Activated CD4-positive, alpha-beta T cell treated with anti-CD3 and anti-CD28 coated beads for 24 hours (primary cell): ENCODE measurements at regions not wholly inside any gene's neighbourhood (a gene's known extent, or its start where the extent isn't known, plus 50 kb on each side); places are given as distances from the start of the nearest gene placed in this dataset.

Experiments used
- DNase-seq, 2 donors: peaks; one replicate each; pipeline ENCODE4 v3.0.0-alpha.2; 2020; ENCODE audit warnings: low read depth in 2 of 2

GRCh38 chr15:31151301-31152233 lies 50.0 kb upstream of the TRPM1 start:
- DNase-seq: no peak

DNA sequence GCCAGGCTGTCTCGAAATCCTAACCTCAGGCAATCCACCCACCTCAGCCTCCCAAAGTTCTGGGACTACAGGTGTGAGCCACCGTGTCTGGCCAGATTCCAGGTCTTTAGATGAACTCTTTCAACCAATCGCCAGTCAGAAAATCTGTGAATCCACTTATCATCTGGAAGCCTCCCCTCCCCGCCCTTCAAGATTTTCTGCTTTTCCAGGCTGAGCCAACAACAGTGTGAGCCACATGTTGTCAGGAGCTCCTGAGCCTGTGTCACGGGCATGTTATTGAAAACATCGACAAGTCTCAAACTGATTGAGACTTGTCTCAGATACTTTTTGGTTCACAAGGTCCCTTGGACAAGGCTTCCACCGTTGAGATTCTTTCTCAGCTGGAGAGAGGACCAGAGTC lies 52.0 kb upstream of the TRPM1 start:
- no peak for DNase-seq

DNA sequence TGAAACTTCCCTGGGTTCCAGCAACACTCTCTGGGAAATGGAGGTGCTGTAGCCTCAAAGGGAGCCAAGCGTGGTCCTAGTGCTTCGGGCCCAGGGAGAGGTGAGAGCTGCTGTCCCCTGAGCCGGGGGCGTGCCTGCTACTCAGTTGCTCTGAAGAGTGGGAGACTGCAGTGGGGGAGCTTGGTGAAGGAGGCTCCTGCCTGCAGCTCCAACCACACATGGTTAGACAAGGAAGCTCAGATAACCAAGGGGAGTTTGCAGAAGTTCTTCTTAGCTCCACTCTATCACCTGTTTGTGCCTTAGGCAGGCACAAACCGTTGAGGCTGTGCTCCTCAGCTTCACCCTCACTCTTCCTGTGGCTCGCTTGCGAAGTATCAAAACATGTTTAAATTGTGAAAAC lies 53.6 kb upstream of the TRPM1 start:
- no peak for DNase-seq

DNA sequence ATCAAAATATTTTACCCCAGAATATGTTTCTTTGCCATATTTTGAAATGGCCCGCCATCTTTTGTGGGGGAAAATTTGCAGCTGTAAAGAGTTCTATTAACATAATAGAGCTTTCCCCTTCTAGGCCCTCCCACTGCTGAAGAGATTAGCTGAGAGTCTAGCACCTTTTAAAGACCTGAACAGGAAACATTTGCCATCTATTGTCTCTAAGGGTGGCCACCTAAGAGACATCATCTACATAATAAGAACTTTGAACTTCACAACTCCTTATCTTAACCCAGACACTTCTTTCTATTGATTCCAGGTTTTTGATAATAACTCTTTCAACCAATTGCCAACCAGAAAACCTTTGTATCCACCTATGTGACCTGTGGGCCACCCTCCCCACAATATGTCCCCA lies 54.7 kb upstream of the TRPM1 start:
- no peak for DNase-seq

DNA sequence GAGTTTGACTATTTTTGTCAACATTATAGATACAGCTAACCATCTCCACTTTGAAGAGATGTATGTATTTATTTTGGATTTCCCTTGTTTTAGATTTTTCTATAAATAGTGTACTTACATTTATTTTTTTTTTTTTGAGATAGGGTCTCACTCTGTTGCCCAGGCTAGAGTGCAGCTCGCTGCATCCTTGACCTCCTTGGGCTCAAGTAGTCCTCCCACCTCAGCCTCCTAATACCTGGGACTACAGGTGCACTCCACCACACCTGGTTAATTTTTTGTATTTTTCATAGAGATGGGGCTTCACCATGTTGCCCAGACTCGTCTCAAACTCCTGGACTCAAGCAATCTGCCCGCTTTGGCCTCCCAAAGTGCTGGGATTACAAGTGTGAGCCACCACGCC lies 55.3 kb upstream of the TRPM1 start:
- no peak for DNase-seq

- DNase-seq: no peak
Measured at GRCh38 chr15:31157644-31158069, 56.1 kb upstream of the TRPM1 start.

- no peak for DNase-seq
Measured at GRCh38 chr15:31158858-31159569, 57.5 kb upstream of the TRPM1 start.

GRCh38 chr15:31159837-31160236 lies 58.3 kb upstream of the TRPM1 start:
- no peak for DNase-seq

- no peak for DNase-seq
Measured at GRCh38 chr15:31160297-31160696, 58.8 kb upstream of the TRPM1 start.

GRCh38 chr15:31160740-31161495 lies 59.4 kb upstream of the TRPM1 start:
- DNase-seq: no peak

DNA sequence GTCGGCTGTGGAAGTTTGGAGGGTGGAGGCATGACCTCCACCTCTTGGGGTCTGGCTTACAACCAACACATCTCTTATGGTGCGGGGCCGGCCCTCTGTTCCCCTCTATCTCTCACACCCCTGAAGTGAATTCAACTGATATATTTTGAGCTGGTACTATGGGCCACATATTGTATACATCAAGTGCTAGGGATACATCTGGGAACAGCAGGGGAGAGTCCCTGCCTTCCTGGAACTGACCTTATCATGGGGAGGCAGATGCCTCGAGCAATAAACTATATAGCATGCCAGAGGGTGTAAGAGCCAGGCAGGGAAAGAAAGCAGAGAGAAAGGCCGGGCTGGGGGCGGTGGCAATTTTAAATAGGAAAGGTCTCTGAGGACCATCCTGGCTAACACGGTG lies 60.4 kb upstream of the TRPM1 start:
- DNase-seq: no peak

DNA sequence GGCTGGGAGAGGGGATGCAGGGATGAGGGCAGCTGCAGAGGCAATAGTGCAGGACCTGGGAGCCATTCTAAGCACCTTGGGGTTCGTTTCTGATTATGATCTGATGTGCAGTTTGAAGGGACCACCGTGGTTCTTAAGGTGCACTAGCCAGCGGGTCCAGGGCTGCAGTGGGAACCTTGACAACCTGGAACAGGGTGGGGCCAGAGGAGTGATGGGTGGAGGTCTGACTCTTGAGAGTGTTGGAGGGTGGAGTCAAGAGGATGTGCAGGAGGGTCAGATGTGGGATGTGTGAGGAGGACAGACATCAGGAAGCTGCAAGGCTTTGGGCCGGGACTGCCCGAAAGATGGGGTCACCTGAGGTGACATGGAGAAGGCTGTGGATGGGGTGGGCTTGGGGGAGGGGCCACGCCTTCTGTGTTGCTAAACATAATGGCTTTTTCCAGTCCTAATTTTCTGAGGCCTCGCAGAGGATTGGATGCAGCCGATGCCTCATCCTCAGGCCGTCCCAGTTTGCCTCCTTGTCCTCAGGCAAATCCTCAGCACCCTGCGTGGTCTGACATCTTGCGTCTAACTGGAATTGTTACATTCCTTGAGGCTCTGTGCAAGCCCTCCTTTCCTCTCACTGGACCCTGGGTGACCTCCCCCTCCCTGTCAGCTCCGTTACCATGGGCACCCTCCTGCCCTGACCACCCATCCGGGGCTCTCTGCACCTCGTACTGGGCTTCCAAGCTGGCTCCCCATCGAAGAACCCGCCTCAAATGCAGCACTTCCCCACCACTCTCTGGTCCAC lies 61.4 kb upstream of the TRPM1 start:
- DNase-seq: no peak

DNA sequence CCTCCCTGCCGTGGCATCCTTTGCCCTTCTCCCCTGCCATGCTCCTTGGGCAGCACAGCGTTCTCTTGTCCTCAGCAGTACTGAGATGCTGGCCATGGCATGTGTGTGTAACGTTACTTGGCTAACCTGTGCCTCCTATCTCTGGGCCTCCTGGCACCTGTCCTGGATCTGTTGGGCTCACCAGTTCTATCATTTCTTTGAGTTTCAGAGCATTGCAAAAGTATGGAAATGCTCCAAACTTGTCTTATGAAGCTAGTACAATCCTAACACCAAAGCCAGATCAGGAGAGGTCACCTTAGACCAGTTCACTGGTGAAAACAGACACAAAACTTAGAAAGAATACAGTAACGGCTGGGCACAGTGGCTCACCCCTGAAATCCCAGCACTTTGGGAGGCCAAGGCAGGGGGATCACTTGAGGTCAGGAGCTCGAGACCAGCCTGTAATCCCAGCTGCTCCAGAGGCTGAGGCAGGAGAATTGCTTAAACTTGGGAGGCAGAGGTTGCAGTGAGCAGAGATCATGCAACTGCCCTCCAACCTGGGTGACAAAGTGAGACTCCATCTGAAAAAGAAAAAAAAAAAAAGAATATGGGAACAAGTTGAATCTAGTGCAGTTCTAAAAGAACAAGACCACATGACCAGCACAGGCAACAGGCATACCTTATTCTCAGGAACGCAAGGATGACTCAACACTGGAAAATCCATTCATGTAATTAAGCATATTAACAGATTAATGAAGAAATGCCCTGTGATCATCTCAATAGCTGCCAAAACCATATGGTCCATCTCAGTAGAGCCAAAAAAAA lies 62.4 kb upstream of the TRPM1 start:
- DNase-seq: no peak

DNA sequence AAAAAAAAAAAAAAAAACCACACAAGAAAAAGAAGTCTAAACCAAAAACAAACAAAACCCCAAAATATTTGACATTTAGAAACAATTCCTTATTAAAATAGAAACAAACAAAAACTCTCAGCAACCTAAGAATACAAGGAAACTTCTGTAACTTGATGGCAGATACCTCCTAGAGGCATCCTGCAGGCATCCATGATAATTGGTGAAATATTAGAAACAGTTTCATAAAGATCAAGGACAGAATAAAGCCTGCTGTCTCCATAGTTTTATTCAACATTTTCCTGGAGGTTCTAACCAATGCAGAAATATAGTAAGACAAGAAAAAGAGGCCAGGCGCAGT lies 63.0 kb upstream of the TRPM1 start:
- DNase-seq: no peak

DNA sequence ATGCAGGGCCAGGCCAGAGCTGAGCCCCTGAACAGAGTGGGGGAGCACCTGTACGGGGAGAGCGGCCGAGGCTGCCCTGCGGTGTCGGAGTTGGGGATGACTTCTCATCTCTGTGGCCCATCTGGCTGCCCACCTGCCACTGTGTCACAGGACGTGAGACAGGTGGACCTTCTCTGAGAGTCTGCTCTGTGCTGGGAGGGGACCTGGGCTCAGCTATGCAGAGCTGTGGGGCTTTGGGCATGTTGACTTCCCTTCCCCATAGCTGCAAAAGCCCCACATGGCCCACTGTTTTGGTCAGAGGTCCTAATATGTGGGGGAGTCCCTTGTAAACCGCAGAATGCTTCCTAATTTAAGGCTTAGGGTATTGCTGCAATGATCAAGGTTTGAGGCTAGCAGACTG lies 68.0 kb upstream of the TRPM1 start:
- no peak for DNase-seq

DNA sequence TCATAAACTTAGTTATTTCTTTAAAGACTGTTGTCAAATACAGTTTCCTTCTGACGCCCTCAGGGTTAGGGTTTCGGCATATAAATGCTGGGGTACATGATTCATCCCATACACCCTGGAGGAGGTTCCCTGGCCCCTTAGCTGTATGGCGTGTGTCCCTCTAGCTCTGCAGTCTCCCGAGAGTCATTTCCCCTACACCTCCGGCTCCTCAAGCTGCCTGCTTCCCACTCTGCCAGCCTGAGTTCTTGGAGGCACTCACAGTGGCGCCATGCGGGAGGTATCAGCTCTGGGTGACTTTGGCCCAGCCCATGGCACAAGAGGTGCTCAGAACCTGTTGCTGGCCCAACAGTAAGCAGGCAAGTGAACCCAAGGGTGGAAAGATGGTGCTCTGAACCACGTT lies 70.2 kb upstream of the TRPM1 start:
- no peak for DNase-seq

DNA sequence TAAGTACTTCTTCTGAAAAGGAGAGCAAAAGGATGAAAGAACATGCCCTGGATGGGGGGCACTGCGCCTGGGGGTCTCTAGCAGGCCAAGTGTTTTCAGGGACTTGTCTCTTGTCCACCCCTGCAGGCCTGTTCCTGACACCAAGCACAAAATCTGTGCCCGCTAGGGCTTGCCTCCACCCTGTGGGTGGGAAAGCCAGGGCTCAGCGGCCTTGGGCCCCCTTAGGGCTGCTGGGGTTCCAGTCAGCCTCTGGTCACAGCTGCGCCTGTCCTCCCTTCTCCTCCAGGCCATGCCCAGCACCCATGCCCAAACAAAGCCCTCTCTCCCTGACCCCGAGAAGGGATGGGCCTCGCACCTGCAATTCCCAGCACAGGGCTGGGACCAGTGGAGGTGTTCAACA lies 71.1 kb upstream of the TRPM1 start:
- DNase-seq: no peak

DNA sequence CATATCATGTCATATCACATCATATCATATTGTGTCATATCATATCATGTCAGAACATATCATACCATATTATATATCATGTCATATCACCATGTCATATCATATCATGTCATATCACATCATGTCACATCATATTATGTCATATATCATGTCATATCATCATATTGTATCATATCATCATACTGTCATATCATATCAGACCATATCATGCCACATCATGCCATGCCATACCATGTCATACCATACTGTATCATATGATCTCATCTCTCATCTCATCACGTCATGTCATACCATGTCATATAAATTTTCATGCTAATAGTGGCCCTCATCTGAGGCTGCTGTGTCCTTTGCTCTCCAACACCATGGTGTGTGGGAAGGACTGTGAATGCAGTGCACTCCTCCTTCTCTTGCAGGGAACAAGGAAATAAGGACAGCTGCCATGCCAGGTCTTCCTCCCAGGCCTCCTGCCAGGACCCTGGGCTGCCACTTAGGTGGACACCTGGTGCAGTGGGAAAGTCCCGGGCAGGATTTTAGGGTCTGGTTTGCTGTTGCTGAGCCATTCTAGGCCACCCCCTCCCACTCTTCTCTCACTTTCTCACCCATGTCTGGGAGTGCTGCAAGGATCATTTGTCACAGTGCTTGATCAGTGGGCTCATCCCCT lies 72.4 kb upstream of the TRPM1 start:
- DNase-seq: no peak

- no peak for DNase-seq
Measured at GRCh38 chr15:31175484-31175883, 74.0 kb upstream of the TRPM1 start.

DNA sequence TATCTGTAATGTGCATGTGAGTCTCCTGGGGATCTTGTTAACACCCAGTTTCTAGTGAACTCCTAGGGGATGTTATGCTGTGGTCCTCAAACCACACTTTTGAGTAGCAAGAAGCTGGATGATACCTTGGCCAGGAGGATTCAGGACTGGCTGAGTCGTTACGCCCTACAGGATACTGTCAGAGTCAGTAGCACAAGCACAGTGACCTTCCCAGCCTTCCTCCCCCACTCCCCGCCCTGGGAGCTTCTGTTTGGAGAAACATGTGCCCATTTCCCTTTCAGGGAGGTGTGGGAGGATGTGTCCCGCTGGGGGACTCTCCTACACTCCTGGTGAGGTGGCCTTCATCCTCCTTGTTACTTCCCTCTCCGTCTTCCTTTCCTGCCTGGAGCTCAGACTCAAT lies 76.4 kb upstream of the TRPM1 start:
- no peak for DNase-seq
